DND-41 (cell line): ENCODE measurements at regions not wholly inside any gene's neighbourhood (a gene's known extent, or its start where the extent isn't known, plus 50 kb on each side); places are given as distances from the start of the nearest gene placed in this dataset.
"Not testable (repeated sequence)": the region's sequence is repeated elsewhere in the genome, so short reads cannot be mapped to it uniquely, and the experiment has no call there.

Experiments used
- ATAC-seq: fragments of 200-7000 bp; cut with Tn5 transposase; 3 replicates; pipeline ENCODE4 v1.9.1; 2021; ENCODE audit warnings: low read depth; ENCODE audit not compliant: insufficient read depth
- DNase-seq: peaks from one replicate; pipeline ENCODE4 v3.0.0-alpha.2; 2020
- H2AFZ ChIP-seq: 2 replicates; pipeline ENCODE4 v1.6.0; 2012; ENCODE audit warnings: low read depth, low read length
- H3K27ac ChIP-seq: 2 replicates; pipeline ENCODE4 v1.5.1; 2012; ENCODE audit warnings: low read length, inconsistent platforms
- H3K27me3 ChIP-seq: fragments of 200-600 bp; sonication (generic); 2 replicates; pipeline ENCODE4 v1.6.0; 2012; ENCODE audit warnings: low read length, mild to moderate bottlenecking, inconsistent platforms; ENCODE audit not compliant: insufficient read depth, poor library complexity
- H3K36me3 ChIP-seq: 2 replicates; pipeline ENCODE4 v1.5.1; 2012; ENCODE audit warnings: low read length, inconsistent platforms; ENCODE audit not compliant: insufficient read depth
- H3K4me1 ChIP-seq: 2 replicates; pipeline ENCODE4 v1.5.1; 2012; ENCODE audit warnings: mild to moderate bottlenecking, low read length; ENCODE audit not compliant: insufficient read depth
- H3K4me2 ChIP-seq: 2 replicates; pipeline ENCODE4 v1.6.0; 2012; ENCODE audit warnings: mild to moderate bottlenecking, moderate library complexity, low read length, inconsistent platforms; ENCODE audit not compliant: insufficient read depth
- H3K4me3 ChIP-seq, 2 experiments: fragments of 200-600 bp in 1 of 2; shearing (Covaris generic) in 1 of 2; 2 replicates each; pipeline ENCODE4 v1.5.1; 2012 to 2016; ENCODE audit warnings: inconsistent platforms in 2 of 2, low read length in 2 of 2, mild to moderate bottlenecking in 2 of 2, low read depth in 1 of 2, moderate library complexity in 1 of 2
- H3K79me2 ChIP-seq: 2 replicates; pipeline ENCODE4 v1.6.0; 2012; ENCODE audit warnings: low read length, inconsistent platforms; ENCODE audit not compliant: insufficient read depth
- H3K9ac ChIP-seq: 2 replicates; pipeline ENCODE4 v1.6.0; 2012; ENCODE audit warnings: low read depth, mild to moderate bottlenecking, inconsistent platforms, low read length, moderate library complexity
- H3K9me3 ChIP-seq: 2 replicates; pipeline ENCODE4 v1.5.1; 2012; ENCODE audit warnings: low read length, moderate library complexity, mild to moderate bottlenecking, inconsistent platforms; ENCODE audit not compliant: insufficient read depth, severe bottlenecking
- H4K20me1 ChIP-seq: 2 replicates; pipeline ENCODE4 v1.6.0; 2012; ENCODE audit warnings: low read length; ENCODE audit not compliant: insufficient read depth
- CTCF ChIP-seq: IDR thresholded peaks from 2 replicates; pipeline ENCODE4 v1.5.1; 2012; ENCODE audit warnings: borderline replicate concordance, low read length, moderate library complexity, mild to moderate bottlenecking; ENCODE audit not compliant: poor library complexity, severe bottlenecking; ENCODE audit errors: extremely low read depth
- EZH2 ChIP-seq: IDR thresholded peaks from 3 replicates; pipeline ENCODE4 v1.6.1; 2012; ENCODE audit warnings: borderline replicate concordance, low read depth, mild to moderate bottlenecking, moderate library complexity, low read length, inconsistent platforms; ENCODE audit not compliant: severe bottlenecking

- no peak for TF ChIP-seq EZH2
- no peak for TF ChIP-seq CTCF
- ATAC-seq (no peak), DNase-seq (no peak)
- Histone ChIP-seq H2AFZ (no peak overlapping the region), H3K4me3 (no peak overlapping the region), H3K9ac (no peak overlapping the region), H3K4me1 (no peaks in the 10 kb centered on the region), H4K20me1 (no peaks in the 10 kb centered on the region), H3K9me3 (no peaks in the 10 kb centered on the region), H3K4me2 (no peak overlapping the region), H3K36me3 (no peaks in the 10 kb centered on the region), H3K27me3 (peaks cover 2% of the 10 kb centered on the region), H3K27ac (no peak overlapping the region), H3K79me2 (no peaks in the 10 kb centered on the region)
Measured at GRCh38 chr2:180694445-180695421, 285.7 kb upstream of the UBE2E3 start.

GRCh38 chr2:180692322-180692721, 288.1 kb upstream of the UBE2E3 start:
- no peak for TF ChIP-seq EZH2
- TF ChIP-seq CTCF, result no peak
- no peak overlapping the region for H3K4me3 ChIP-seq
- no peak overlapping the region for H3K9ac ChIP-seq
- H3K36me3 ChIP-seq, result no peaks in the 10 kb centered on the region
- H3K4me1 ChIP-seq, result no peaks in the 10 kb centered on the region
- no peak for ATAC-seq
- no peak overlapping the region for H2AFZ ChIP-seq
- H3K4me2 ChIP-seq, result no peak overlapping the region
- no peaks in the 10 kb centered on the region for H3K9me3 ChIP-seq
- H3K27me3 ChIP-seq, result peaks cover 2% of the 10 kb centered on the region
- no peaks in the 10 kb centered on the region for H4K20me1 ChIP-seq
- no peak for DNase-seq
- H3K27ac ChIP-seq, result no peak overlapping the region
- no peaks in the 10 kb centered on the region for H3K79me2 ChIP-seq

- not testable (repeated sequence) for ATAC-seq, H3K27ac ChIP-seq, H2AFZ ChIP-seq
Measured at GRCh38 chr2:180691855-180692223, 288.6 kb upstream of the UBE2E3 start.

GRCh38 chr2:180691186-180691854, 289.1 kb upstream of the UBE2E3 start:
- not testable (repeated sequence) for H3K4me1 ChIP-seq, H3K4me2 ChIP-seq, H3K27ac ChIP-seq, H3K36me3 ChIP-seq, H4K20me1 ChIP-seq, H2AFZ ChIP-seq, H3K79me2 ChIP-seq, H3K4me3 ChIP-seq, H3K27me3 ChIP-seq, H3K9ac ChIP-seq, H3K9me3 ChIP-seq, ATAC-seq, DNase-seq

More at GRCh38 chr2:180691855-180692223, 288.6 kb upstream of the UBE2E3 start:
- H3K4me2 ChIP-seq, DNase-seq, H3K9ac ChIP-seq, H4K20me1 ChIP-seq, H3K4me1 ChIP-seq, H3K27me3 ChIP-seq, H3K79me2 ChIP-seq, H3K36me3 ChIP-seq, H3K9me3 ChIP-seq, H3K4me3 ChIP-seq: not testable (repeated sequence)
